WTC11 (cell line): ENCODE measurements at regions not wholly inside any gene's neighbourhood (a gene's known extent, or its start where the extent isn't known, plus 50 kb on each side); places are given as distances from the start of the nearest gene placed in this dataset.
"Not testable (repeated sequence)": the region's sequence is repeated elsewhere in the genome, so short reads cannot be mapped to it uniquely, and the experiment has no call there.

Experiments used
- ATAC-seq: fragments of 200-7000 bp; cut with Tn5 transposase; 2 replicates; pipeline ENCODE4 v1.10.0; 2021; ENCODE audit warnings: mild to moderate bottlenecking, moderate library complexity
- CTCF ChIA-PET: fragments of 300-600 bp; sonication (Branson Sonifier 250); formaldehyde crosslinking; loops from one replicate; lab custom pipeline; 2021; ENCODE audit warnings: antibody characterized with exemption; lab: Charles Lee
- POLR2A ChIA-PET: fragments of 350-600 bp; sonication (Branson Sonifier 250); formaldehyde crosslinking; loops from one replicate; lab custom pipeline; 2021; ENCODE audit warnings: antibody characterized with exemption; lab: Charles Lee
- DNase-seq: peaks from one replicate; pipeline ENCODE4 v3.0.0; 2021; ENCODE audit warnings: low spot score
- H3K27ac Mint-ChIP-seq: 2 replicates; pipeline ENCODE4 v1.8.0; 2021; ENCODE audit warnings: mixed read lengths
- H3K27me3 Mint-ChIP-seq: 2 replicates; pipeline ENCODE4 v1.8.0; 2021; ENCODE audit warnings: low read depth, mild to moderate bottlenecking, moderate library complexity, mixed read lengths
- H3K36me3 Mint-ChIP-seq: 2 replicates; pipeline ENCODE4 v1.8.0; 2021; ENCODE audit warnings: mixed read lengths
- H3K4me1 Mint-ChIP-seq: 2 replicates; pipeline ENCODE4 v1.8.0; 2022; ENCODE audit warnings: mixed read lengths
- H3K4me3 Mint-ChIP-seq: 2 replicates; pipeline ENCODE4 v1.8.0; 2021; ENCODE audit warnings: mild to moderate bottlenecking, moderate library complexity, mixed read lengths
- H3K9me3 Mint-ChIP-seq: 2 replicates; pipeline ENCODE4 v1.8.0; 2021; ENCODE audit warnings: mixed read lengths
- CBFB ChIP-seq: sonication (generic); formaldehyde crosslinking; IDR thresholded peaks from 2 replicates; pipeline ENCODE4 v1.8.1; 2022; ENCODE audit warnings: mild to moderate bottlenecking, low read depth, missing genetic modification reagents
- FOXJ3 ChIP-seq: sonication (generic); formaldehyde crosslinking; IDR thresholded peaks from 2 replicates; pipeline ENCODE4 v1.9.0; 2021; ENCODE audit warnings: missing genetic modification reagents, mild to moderate bottlenecking, borderline replicate concordance
- GTF2I ChIP-seq: fragments of 250-450 bp; sonication (Bioruptor Pico); conservative IDR thresholded peaks from 2 replicates; pipeline ENCODE4 v1.4.0; 2021; ENCODE audit warnings: mild to moderate bottlenecking
- JUN ChIP-seq: sonication (generic); formaldehyde crosslinking; IDR thresholded peaks from 2 replicates; pipeline ENCODE4 v1.8.0; 2023; ENCODE audit warnings: mild to moderate bottlenecking, missing genetic modification reagents
- NR3C1 ChIP-seq: sonication (generic); formaldehyde crosslinking; conservative IDR thresholded peaks from 2 replicates; pipeline ENCODE4 v1.8.1; 2023; ENCODE audit warnings: low read depth, mild to moderate bottlenecking, missing genetic modification reagents
- OVOL2 ChIP-seq: fragments of 250-450 bp; sonication (Bioruptor Pico); IDR thresholded peaks from 2 replicates; pipeline ENCODE4 v1.9.0; 2021; ENCODE audit warnings: mild to moderate bottlenecking, borderline replicate concordance
- RORB ChIP-seq: fragments of 250-450 bp; sonication (Bioruptor Pico); IDR thresholded peaks from 2 replicates; pipeline ENCODE4 v1.9.0; 2021; ENCODE audit warnings: mild to moderate bottlenecking
- SMAD3 ChIP-seq: sonication (generic); formaldehyde crosslinking; IDR thresholded peaks from 2 replicates; pipeline ENCODE4 v1.8.0; 2022; ENCODE audit warnings: missing genetic modification reagents, mild to moderate bottlenecking, borderline replicate concordance
- TCF7 ChIP-seq: sonication (generic); formaldehyde crosslinking; IDR thresholded peaks from 2 replicates; pipeline ENCODE4 v1.8.0; 2022; ENCODE audit warnings: mild to moderate bottlenecking, low read depth, missing genetic modification reagents, moderate library complexity
- ZNF232 ChIP-seq: sonication (generic); formaldehyde crosslinking; IDR thresholded peaks from 2 replicates; pipeline ENCODE4 v1.8.0; 2022; ENCODE audit warnings: mild to moderate bottlenecking, missing genetic modification reagents
- ZNF396 ChIP-seq: fragments of 250-450 bp; sonication (Bioruptor Pico); IDR thresholded peaks from 2 replicates; pipeline ENCODE4 v1.8.0; 2021; ENCODE audit warnings: mild to moderate bottlenecking, moderate library complexity, borderline replicate concordance
- ZNF423 ChIP-seq: fragments of 250-450 bp; sonication (Bioruptor Pico); IDR thresholded peaks from 2 replicates; pipeline ENCODE4 v2.1.2; 2022; ENCODE audit warnings: mild to moderate bottlenecking, moderate library complexity
- TF ChIP-seq, protein P1 (sequence below): fragments of 250-450 bp; sonication (Bioruptor Pico); IDR thresholded peaks from 2 replicates; pipeline ENCODE4 v1.9.0; 2021; ENCODE audit warnings: mild to moderate bottlenecking
- TF ChIP-seq, protein P2 (sequence below): sonication (generic); formaldehyde crosslinking; IDR thresholded peaks from 2 replicates; pipeline ENCODE4 v1.8.1; 2023; ENCODE audit warnings: mild to moderate bottlenecking, missing genetic modification reagents
- TF ChIP-seq, protein P3 (sequence below): sonication (generic); formaldehyde crosslinking; IDR thresholded peaks from 2 replicates; pipeline ENCODE4 v1.8.1; 2023; ENCODE audit warnings: mild to moderate bottlenecking, missing genetic modification reagents, moderate library complexity
- TF ChIP-seq, protein P4 (sequence below): sonication (generic); formaldehyde crosslinking; IDR thresholded peaks from 2 replicates; pipeline ENCODE4 v1.8.1; 2022; ENCODE audit warnings: low read depth, missing genetic modification reagents, borderline replicate concordance

DNA sequence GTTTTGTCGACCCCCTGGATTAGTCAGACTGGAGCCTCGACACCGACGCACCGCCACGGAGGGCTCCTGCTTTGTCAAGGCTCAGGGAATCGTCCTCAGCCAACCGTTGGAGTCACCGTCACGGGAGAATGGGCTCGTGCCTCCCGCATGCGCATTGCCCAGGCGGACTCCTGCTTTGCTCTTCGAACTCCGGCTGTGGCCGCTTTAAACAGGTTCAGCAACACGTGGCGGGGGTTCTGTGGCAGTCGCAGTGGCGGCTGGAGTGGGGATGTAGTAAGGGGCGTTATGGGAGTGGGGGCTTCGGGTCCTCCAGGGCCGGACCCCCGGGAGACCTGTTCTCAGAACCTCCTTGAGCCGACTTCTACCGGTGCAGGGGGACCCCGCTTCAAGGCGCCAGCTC is 554.7 kb upstream of the ZNF337 start:
- DNase-seq, H3K36me3 Mint-ChIP-seq, H3K27me3 Mint-ChIP-seq, ATAC-seq, H3K4me3 Mint-ChIP-seq, POLR2A ChIA-PET, H3K27ac Mint-ChIP-seq, CTCF ChIA-PET, H3K4me1 Mint-ChIP-seq: not testable (repeated sequence)
- peaks cover 24% of the 10 kb centered on the region for H3K9me3 Mint-ChIP-seq

DNA sequence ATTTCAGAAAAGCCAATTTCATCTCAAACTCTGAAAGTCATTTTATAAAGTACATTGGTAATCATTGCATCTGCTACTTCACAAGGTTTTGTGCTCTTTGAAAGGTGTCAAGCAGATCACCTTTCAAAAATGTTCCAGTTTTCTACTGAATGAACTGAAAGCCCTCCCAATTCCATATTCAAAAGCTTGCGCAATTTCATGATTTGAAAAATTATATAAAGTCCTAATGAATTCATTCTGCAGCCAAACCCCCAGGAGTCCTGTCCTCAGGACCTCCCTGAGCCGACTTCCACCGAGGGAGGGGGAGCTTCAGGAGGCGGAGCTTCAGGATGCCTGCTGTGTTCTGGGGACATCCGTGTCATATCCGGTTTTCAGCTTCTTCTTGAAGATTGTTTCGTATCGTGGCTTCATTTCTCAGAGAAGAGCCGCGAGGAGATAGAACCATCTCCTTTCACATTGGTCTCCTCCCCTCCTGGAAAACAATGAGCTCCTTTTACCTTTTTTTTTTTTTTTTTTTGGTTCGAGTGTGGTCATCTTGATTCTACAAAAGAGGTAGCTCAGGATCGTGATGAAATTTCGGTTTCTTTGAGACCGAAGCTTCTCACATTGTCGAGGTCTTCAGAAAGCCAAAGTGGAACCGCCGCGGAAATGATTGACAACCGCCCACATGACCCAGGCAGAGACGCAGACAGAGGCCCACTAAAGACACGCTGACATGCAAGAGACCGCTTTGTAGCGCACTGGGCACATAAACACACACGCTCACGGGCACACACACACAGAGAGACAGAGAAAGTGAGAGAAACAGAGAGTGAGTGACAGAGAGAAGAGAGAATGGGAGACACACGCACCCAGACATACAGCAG is 553.8 kb upstream of the ZNF337 start:
- CTCF ChIA-PET = interaction anchor here (0.7 kb wide), 1 partner anchor 666 kb away, joined by 3 read pairs; no protein-coding TSS in a partner anchor
- H3K4me1 Mint-ChIP-seq, H3K36me3 Mint-ChIP-seq, H3K4me3 Mint-ChIP-seq, DNase-seq, ATAC-seq, POLR2A ChIA-PET, H3K27me3 Mint-ChIP-seq: not testable (repeated sequence)
- Mint-ChIP-seq H3K9me3 (peaks cover 23% of the 10 kb centered on the region), H3K27ac (peak overlapping the region; percentile 77; the same call in 1 of the 2 replicates)

DNA sequence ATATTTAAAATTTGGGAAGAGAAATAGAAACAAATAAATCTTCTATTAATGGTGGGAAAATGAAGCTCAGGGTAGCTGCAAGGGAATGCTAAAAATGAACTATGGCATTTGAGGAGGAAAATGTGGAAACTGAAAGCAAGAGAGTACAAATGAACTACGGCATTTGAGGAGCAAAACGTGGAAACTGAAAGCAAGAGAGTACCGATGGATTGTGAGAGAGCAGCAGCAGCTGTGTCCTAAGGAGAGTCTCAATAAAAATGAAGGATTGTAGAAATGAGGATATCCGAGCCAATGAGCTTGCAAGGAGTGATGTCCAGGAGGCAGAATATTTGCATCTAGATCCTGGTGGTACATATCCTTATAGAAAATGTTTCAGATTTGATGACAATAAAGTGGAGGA is 547.1 kb upstream of the ZNF337 start:
- CTCF ChIA-PET = no interaction called here
- Mint-ChIP-seq H3K4me3 (no peak overlapping the region), H3K27ac (no peak overlapping the region)

DNA sequence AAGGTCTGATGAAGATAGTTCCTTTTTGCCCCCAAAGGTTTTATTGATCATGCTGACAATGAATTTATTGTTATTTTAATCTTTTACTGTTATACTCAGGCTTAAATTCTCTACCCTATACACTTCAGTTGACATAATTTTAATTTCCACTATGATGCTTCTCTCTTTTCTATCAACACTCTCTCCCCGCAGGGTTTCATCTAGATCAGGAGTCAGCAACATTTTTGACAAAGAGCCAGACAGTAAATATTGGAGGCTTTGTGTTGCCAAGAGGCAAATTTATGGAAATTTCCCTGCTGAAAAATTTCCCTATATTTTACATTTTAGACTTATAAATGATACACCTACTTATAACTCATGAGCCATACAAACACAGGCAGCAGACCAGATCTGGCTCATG is 524.0 kb upstream of the ZNF337 start:
- POLR2A ChIA-PET, H3K9me3 Mint-ChIP-seq, ATAC-seq, H3K36me3 Mint-ChIP-seq, DNase-seq, H3K4me1 Mint-ChIP-seq, H3K27me3 Mint-ChIP-seq, H3K27ac Mint-ChIP-seq, CTCF ChIA-PET, H3K4me3 Mint-ChIP-seq: not testable (repeated sequence)

More for the DNA sequence above, 547.1 kb upstream of the ZNF337 start:
- peaks cover 14% of the 10 kb centered on the region for H3K36me3 Mint-ChIP-seq
- H3K4me1 Mint-ChIP-seq = no peaks in the 10 kb centered on the region
- H3K27me3 Mint-ChIP-seq = no peaks in the 10 kb centered on the region
- DNase-seq = no peak
- no peak for ATAC-seq
- POLR2A ChIA-PET = no interaction called here
- no peak for TF ChIP-seq FOXJ3 (CRISPR knock-in tag)
- no peak for TF ChIP-seq ZNF396 (CRISPR knock-in tag)
- no peak for TF ChIP-seq OVOL2 (CRISPR knock-in tag)
- no peak for TF ChIP-seq JUN (CRISPR knock-in tag)
- no peak for TF ChIP-seq GTF2I (CRISPR knock-in tag)
- TF ChIP-seq ZNF423 = no peak
- TF ChIP-seq, protein P1, sequence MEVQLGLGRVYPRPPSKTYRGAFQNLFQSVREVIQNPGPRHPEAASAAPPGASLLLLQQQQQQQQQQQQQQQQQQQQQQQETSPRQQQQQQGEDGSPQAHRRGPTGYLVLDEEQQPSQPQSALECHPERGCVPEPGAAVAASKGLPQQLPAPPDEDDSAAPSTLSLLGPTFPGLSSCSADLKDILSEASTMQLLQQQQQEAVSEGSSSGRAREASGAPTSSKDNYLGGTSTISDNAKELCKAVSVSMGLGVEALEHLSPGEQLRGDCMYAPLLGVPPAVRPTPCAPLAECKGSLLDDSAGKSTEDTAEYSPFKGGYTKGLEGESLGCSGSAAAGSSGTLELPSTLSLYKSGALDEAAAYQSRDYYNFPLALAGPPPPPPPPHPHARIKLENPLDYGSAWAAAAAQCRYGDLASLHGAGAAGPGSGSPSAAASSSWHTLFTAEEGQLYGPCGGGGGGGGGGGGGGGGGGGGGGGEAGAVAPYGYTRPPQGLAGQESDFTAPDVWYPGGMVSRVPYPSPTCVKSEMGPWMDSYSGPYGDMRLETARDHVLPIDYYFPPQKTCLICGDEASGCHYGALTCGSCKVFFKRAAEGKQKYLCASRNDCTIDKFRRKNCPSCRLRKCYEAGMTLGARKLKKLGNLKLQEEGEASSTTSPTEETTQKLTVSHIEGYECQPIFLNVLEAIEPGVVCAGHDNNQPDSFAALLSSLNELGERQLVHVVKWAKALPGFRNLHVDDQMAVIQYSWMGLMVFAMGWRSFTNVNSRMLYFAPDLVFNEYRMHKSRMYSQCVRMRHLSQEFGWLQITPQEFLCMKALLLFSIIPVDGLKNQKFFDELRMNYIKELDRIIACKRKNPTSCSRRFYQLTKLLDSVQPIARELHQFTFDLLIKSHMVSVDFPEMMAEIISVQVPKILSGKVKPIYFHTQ = no peak
- no peak for TF ChIP-seq RORB (CRISPR knock-in tag)
- TF ChIP-seq TCF7 (CRISPR knock-in tag) = no peak
- no peak for TF ChIP-seq SMAD3 (CRISPR knock-in tag)
- peaks cover 40% of the 10 kb centered on the region for H3K9me3 Mint-ChIP-seq

DNA sequence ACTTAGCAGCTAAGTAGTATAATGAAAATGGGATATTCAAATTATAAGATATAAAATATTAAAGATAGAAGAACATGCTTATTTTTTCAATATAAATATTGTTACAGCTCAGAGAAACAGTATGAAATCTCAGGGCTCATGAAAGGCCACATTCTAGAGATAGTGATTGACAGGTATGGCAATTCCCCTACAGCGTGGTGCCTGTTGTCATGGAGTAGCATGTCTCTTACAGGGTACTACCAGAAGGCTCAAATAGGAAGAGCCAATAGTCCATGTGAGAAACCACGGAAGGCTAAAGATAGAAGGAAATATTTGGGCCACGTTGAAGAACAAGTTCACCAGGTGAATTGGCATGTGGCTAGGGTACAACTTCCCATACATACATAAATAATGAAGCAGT is 522.9 kb upstream of the ZNF337 start:
- POLR2A ChIA-PET, CTCF ChIA-PET, H3K4me3 Mint-ChIP-seq, H3K36me3 Mint-ChIP-seq, H3K4me1 Mint-ChIP-seq, ATAC-seq, H3K27me3 Mint-ChIP-seq, H3K9me3 Mint-ChIP-seq, DNase-seq, H3K27ac Mint-ChIP-seq: not testable (repeated sequence)

DNA sequence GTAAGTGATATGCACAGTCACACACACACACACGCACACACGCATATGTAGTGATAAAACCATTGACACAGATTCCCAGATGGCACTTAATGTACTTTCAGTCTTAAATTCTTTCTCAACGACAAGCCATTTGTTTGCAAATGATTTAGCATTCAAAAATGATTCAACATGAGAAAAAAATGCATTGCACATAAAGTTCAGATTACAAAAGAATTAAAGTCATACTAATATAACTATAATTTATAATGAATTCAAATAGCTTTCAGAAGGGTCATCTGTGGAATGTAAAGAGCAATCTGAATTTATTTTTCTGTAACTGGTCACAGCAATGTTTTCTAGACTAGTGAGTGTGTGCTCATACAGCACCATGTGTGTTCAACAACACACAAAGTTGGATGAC is 521.6 kb upstream of the ZNF337 start:
- ChIA-PET POLR2A (no interaction called here), CTCF (no interaction called here)
- H3K4me3 Mint-ChIP-seq = no peak overlapping the region
- peaks cover 4% of the 10 kb centered on the region; the same call in 1 of the 2 replicates for H3K4me1 Mint-ChIP-seq
- no peaks in the 10 kb centered on the region for H3K9me3 Mint-ChIP-seq
- ATAC-seq (no peak), DNase-seq (no peak)
- H3K36me3 Mint-ChIP-seq = no peaks in the 10 kb centered on the region
- H3K27me3 Mint-ChIP-seq = no peaks in the 10 kb centered on the region
- no peak overlapping the region for H3K27ac Mint-ChIP-seq
- no peak for TF ChIP-seq CBFB
- TF ChIP-seq, protein P2, sequence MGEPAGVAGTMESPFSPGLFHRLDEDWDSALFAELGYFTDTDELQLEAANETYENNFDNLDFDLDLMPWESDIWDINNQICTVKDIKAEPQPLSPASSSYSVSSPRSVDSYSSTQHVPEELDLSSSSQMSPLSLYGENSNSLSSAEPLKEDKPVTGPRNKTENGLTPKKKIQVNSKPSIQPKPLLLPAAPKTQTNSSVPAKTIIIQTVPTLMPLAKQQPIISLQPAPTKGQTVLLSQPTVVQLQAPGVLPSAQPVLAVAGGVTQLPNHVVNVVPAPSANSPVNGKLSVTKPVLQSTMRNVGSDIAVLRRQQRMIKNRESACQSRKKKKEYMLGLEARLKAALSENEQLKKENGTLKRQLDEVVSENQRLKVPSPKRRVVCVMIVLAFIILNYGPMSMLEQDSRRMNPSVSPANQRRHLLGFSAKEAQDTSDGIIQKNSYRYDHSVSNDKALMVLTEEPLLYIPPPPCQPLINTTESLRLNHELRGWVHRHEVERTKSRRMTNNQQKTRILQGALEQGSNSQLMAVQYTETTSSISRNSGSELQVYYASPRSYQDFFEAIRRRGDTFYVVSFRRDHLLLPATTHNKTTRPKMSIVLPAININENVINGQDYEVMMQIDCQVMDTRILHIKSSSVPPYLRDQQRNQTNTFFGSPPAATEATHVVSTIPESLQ (CRISPR knock-in tag) = no peak
- TF ChIP-seq, protein P3, sequence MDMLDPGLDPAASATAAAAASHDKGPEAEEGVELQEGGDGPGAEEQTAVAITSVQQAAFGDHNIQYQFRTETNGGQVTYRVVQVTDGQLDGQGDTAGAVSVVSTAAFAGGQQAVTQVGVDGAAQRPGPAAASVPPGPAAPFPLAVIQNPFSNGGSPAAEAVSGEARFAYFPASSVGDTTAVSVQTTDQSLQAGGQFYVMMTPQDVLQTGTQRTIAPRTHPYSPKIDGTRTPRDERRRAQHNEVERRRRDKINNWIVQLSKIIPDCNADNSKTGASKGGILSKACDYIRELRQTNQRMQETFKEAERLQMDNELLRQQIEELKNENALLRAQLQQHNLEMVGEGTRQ (CRISPR knock-in tag) = no peak
- TF ChIP-seq, protein P4, sequence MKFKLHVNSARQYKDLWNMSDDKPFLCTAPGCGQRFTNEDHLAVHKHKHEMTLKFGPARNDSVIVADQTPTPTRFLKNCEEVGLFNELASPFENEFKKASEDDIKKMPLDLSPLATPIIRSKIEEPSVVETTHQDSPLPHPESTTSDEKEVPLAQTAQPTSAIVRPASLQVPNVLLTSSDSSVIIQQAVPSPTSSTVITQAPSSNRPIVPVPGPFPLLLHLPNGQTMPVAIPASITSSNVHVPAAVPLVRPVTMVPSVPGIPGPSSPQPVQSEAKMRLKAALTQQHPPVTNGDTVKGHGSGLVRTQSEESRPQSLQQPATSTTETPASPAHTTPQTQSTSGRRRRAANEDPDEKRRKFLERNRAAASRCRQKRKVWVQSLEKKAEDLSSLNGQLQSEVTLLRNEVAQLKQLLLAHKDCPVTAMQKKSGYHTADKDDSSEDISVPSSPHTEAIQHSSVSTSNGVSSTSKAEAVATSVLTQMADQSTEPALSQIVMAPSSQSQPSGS = no peak
- no peak for TF ChIP-seq NR3C1 (CRISPR knock-in tag)
- TF ChIP-seq ZNF232 (CRISPR knock-in tag) = no peak
